ENCODE measurements at regions not wholly inside any gene's neighbourhood (a gene's known extent, or its start where the extent isn't known, plus 50 kb on each side); places are given as distances from the start of the nearest gene placed in this dataset.

DNA sequence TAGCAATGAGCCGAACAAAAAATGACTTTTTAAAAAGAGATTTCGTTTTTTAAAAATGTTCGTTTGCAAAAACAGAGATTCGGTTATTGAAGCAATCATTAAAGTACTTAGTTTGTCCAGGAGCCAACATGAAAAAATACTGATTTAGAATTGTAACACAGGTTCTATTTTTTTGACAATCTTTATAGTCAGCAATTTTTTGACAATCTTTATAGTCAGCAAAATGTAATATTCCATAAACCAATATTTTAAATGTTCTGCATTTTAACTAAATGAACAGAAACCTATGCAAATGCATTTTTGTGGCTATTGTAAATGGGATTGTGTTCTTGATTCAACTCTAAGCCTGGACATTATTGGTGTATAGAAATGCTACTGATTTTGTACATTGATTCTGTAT lies 161.8 kb downstream of the DSEL start:
- Histone ChIP-seq H3K9me3 (ENCODE audit: control insufficient read depth, low read depth, low read length) (no peaks in the 10 kb centered on the region), H3K36me3 (ENCODE audit: control insufficient read depth, insufficient read depth, low read length) (no peaks in the 10 kb centered on the region), H3K4me3 (ENCODE audit: low read length) (no peak overlapping the region), H3K27me3 (ENCODE audit: control insufficient read depth, insufficient read depth, low read length) (no peaks in the 10 kb centered on the region), H3K27ac (ENCODE audit: low read length) (no peak overlapping the region), H3K4me1 (ENCODE audit: control insufficient read depth, insufficient read depth, low read length) (no peaks in the 10 kb centered on the region)
- 99% methylated on average over 4 of the region's 4 CpGs for WGBS (ENCODE audit: insufficient coverage, low lambda C conversion rate)
- DNase-seq = no peak

DNA sequence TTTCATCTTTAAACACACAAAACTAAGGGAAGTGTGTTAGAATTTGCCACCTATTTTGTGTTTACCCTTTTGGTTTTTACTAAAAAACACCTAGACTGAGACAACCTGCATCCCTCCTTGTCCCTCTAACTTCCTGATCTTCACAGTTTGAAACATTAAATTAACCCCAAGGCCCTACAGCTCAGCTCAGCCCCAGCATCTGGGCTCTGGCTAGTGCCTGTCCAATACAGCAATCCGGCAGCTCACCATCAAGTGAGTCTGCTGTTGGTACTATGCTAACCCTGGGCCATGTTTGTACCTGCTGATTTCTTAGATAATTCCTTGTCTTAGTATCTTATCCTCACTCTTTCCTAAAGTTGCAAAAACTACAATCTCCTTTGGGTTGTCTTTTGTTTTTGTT lies 162.4 kb downstream of the DSEL start:
- H3K9me3 ChIP-seq (ENCODE audit: control insufficient read depth, low read depth, low read length) = no peaks in the 10 kb centered on the region
- H3K4me3 ChIP-seq (ENCODE audit: low read length) = no peak overlapping the region
- no peaks in the 10 kb centered on the region for H3K36me3 ChIP-seq (ENCODE audit: control insufficient read depth, insufficient read depth, low read length)
- no peaks in the 10 kb centered on the region for H3K4me1 ChIP-seq (ENCODE audit: control insufficient read depth, insufficient read depth, low read length)
- H3K27ac ChIP-seq (ENCODE audit: low read length) = no peak overlapping the region
- WGBS (ENCODE audit: insufficient coverage, low lambda C conversion rate) = no CpG with 5 or more reads among the region's 1 CpG
- no peak for DNase-seq
- H3K27me3 ChIP-seq (ENCODE audit: control insufficient read depth, insufficient read depth, low read length) = no peaks in the 10 kb centered on the region

DNA sequence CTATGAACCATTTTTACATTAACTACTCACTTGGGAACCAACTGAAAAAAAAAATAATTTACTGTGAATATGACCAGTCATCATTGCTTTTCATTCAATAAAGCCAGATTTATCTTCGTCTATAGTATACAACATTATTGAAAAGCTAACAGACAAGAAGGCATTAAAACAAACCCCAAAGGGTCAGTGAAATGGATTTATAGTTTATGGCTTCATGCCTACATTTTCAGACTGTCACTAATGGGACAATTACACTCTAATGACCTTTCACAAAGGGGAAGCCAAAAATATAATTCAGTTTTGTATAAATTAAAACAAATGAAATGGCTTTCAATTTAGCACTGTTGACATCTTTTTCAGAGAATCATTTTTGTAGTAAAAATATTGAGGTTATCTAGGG lies 169.1 kb downstream of the DSEL start:
- no peak for DNase-seq
- H3K4me1 ChIP-seq (ENCODE audit: control insufficient read depth, insufficient read depth, low read length) = no peaks in the 10 kb centered on the region
- no peak overlapping the region for H3K27ac ChIP-seq (ENCODE audit: low read length)
- H3K27me3 ChIP-seq (ENCODE audit: control insufficient read depth, insufficient read depth, low read length) = no peaks in the 10 kb centered on the region
- H3K36me3 ChIP-seq (ENCODE audit: control insufficient read depth, insufficient read depth, low read length) = no peaks in the 10 kb centered on the region
- H3K9me3 ChIP-seq (ENCODE audit: control insufficient read depth, low read depth, low read length) = no peaks in the 10 kb centered on the region
- WGBS (ENCODE audit: insufficient coverage, low lambda C conversion rate) = 100% methylated on average over 1 of the region's 1 CpG
- H3K4me3 ChIP-seq (ENCODE audit: low read length) = no peak overlapping the region

DNA sequence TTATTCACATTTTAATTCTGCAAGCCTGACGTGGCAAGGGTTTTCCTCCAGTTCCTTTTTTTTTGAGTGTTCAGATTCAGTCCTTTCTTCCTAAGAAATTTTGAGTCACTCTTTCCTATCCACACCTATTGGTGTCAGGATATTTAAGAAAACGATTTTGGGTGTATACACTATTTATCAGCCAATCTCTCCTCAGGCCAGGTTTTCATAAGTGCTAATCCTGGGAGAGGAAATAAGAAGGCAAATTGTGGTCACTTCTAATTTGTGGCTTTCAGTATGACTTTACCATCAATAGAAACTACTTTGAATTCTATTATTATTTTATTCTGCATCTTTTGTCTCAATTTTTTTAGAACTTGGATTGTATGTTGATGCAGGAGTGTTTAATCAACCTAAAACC lies 174.4 kb downstream of the DSEL start:
- Histone ChIP-seq H3K4me3 (ENCODE audit: low read length) (no peak overlapping the region), H3K27ac (ENCODE audit: low read length) (no peak overlapping the region), H3K27me3 (ENCODE audit: control insufficient read depth, insufficient read depth, low read length) (no peaks in the 10 kb centered on the region), H3K4me1 (ENCODE audit: control insufficient read depth, insufficient read depth, low read length) (no peaks in the 10 kb centered on the region), H3K36me3 (ENCODE audit: control insufficient read depth, insufficient read depth, low read length) (no peaks in the 10 kb centered on the region), H3K9me3 (ENCODE audit: control insufficient read depth, low read depth, low read length) (peaks cover 6% of the 10 kb centered on the region)
- WGBS (ENCODE audit: insufficient coverage, low lambda C conversion rate) = 100% methylated on average over 1 of the region's 2 CpGs
- DNase-seq = no peak

DNA sequence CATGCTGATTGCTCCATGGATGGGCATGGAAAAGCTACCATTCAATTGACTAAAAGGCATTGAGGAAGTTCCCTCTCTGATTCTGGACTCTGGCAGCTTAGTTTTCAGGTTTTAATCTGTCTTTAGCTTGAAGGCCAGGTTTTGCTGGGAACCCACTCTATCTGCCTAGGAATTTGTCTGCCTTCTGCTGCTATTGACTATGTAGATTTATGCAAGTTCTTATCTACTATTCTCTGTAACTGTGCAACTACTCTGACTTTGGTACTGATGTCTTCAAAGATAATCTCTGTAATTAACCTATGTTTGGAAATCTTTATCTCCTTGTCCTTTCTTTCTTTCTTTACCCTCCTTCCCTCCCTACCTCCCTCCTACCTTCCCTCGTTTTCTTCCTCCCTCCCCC lies 178.8 kb downstream of the DSEL start:
- Histone ChIP-seq H3K4me3 (ENCODE audit: low read length) (no peak overlapping the region), H3K9me3 (ENCODE audit: control insufficient read depth, low read depth, low read length) (peaks cover 6% of the 10 kb centered on the region), H3K4me1 (ENCODE audit: control insufficient read depth, insufficient read depth, low read length) (no peaks in the 10 kb centered on the region), H3K36me3 (ENCODE audit: control insufficient read depth, insufficient read depth, low read length) (no peaks in the 10 kb centered on the region), H3K27me3 (ENCODE audit: control insufficient read depth, insufficient read depth, low read length) (no peaks in the 10 kb centered on the region), H3K27ac (ENCODE audit: low read length) (no peak overlapping the region)
- DNase-seq = no peak
- WGBS (ENCODE audit: insufficient coverage, low lambda C conversion rate) = 65% methylated on average over 1 of the region's 1 CpG

DNA sequence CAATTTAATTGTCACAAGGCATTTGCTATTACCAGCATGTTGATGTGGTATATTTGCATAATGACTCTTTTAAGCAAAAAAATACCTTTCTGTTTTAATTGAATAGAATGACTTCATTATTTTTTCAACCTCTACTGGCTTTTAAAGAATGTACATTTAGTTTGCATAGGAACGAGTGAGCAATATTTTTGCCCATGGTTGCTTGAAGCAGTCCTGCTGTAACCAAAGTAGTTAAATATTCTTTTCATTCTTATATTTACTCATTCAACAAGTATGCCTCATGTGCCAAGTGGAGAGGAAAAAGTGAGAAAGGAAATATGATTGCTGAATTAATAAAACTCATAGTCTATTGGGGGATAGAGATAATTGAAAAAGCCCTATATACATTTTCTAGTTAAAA lies 184.7 kb downstream of the DSEL start:
- Histone ChIP-seq H3K27ac (ENCODE audit: low read length) (no peak overlapping the region), H3K27me3 (ENCODE audit: control insufficient read depth, insufficient read depth, low read length) (no peaks in the 10 kb centered on the region), H3K4me3 (ENCODE audit: low read length) (no peak overlapping the region), H3K4me1 (ENCODE audit: control insufficient read depth, insufficient read depth, low read length) (no peaks in the 10 kb centered on the region), H3K9me3 (ENCODE audit: control insufficient read depth, low read depth, low read length) (no peaks in the 10 kb centered on the region), H3K36me3 (ENCODE audit: control insufficient read depth, insufficient read depth, low read length) (no peaks in the 10 kb centered on the region)
- DNase-seq = no peak
- no CpG with 5 or more reads among the region's 1 CpG for WGBS (ENCODE audit: insufficient coverage, low lambda C conversion rate)

DNA sequence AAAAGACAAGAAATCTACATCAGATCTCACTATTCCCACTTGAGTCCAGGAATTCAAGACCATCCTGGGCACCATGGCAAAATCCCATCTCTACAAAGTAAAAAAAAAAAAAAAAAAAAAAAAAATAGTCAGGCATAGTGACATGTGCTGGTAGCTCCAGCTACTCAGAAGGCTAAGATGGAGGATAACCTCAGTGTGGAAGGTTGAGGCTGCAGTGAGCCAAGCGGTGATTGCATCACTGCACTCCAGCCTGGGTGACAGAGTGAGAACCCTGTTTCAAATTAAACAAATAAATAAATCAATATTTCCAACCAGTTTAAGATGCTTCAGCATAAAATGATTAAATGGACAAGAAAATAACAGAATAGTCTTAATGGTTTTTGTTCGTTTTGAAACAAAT lies 197.4 kb downstream of the DSEL start:
- Histone ChIP-seq H3K36me3 (ENCODE audit: control insufficient read depth, insufficient read depth, low read length) (no peaks in the 10 kb centered on the region), H3K4me1 (ENCODE audit: control insufficient read depth, insufficient read depth, low read length) (no peaks in the 10 kb centered on the region), H3K27me3 (ENCODE audit: control insufficient read depth, insufficient read depth, low read length) (no peaks in the 10 kb centered on the region), H3K9me3 (ENCODE audit: control insufficient read depth, low read depth, low read length) (no peaks in the 10 kb centered on the region), H3K27ac (ENCODE audit: low read length) (no peak overlapping the region), H3K4me3 (ENCODE audit: low read length) (no peak overlapping the region)
- DNase-seq = no peak
- 80% methylated on average over 1 of the region's 2 CpGs for WGBS (ENCODE audit: insufficient coverage, low lambda C conversion rate)

DNA sequence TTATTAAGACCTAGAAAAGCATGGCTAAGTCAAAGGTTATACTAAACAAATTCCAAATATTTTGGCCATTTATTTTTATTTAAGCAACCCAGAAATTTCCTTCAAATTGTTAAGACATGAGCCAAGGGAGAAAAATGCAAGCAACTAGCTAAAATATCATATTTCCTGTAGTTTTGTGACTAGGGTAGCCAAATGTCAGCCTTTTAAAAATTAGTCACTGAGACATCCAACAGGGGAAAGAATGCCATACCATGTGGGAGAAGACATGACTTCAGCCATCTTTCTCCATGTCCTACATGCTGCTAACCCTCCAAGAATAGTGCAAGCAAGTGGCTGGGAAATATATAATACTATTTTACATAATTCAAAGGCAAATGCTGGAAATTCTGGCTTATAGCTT lies 197.9 kb downstream of the DSEL start:
- Histone ChIP-seq H3K4me3 (ENCODE audit: low read length) (no peak overlapping the region), H3K27ac (ENCODE audit: low read length) (no peak overlapping the region), H3K9me3 (ENCODE audit: control insufficient read depth, low read depth, low read length) (no peaks in the 10 kb centered on the region), H3K4me1 (ENCODE audit: control insufficient read depth, insufficient read depth, low read length) (no peaks in the 10 kb centered on the region), H3K36me3 (ENCODE audit: control insufficient read depth, insufficient read depth, low read length) (no peaks in the 10 kb centered on the region), H3K27me3 (ENCODE audit: control insufficient read depth, insufficient read depth, low read length) (no peaks in the 10 kb centered on the region)
- DNase-seq = no peak

DNA sequence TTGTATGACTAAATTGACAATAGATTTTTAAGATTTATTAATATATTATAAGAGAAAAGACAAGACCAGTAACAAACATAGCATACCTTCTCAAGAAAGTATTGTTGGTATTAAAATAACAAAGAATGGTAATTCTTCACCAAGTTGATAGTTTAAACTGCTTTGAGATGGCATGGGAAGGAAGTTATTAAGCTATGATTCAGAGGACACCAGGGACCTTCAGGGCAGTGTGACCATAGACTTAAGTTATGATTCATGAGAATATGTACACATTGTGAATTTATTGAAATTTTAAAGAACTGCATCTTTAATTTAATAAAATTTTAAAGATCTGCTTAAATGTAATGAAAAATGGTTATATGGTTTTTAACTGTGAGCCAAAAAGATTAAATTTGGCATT lies 205.7 kb downstream of the DSEL start:
- Histone ChIP-seq H3K4me1 (ENCODE audit: control insufficient read depth, insufficient read depth, low read length) (no peaks in the 10 kb centered on the region), H3K27ac (ENCODE audit: low read length) (no peak overlapping the region), H3K9me3 (ENCODE audit: control insufficient read depth, low read depth, low read length) (no peaks in the 10 kb centered on the region), H3K36me3 (ENCODE audit: control insufficient read depth, insufficient read depth, low read length) (no peaks in the 10 kb centered on the region), H3K27me3 (ENCODE audit: control insufficient read depth, insufficient read depth, low read length) (no peaks in the 10 kb centered on the region), H3K4me3 (ENCODE audit: low read length) (no peak overlapping the region)
- DNase-seq = no peak

DNA sequence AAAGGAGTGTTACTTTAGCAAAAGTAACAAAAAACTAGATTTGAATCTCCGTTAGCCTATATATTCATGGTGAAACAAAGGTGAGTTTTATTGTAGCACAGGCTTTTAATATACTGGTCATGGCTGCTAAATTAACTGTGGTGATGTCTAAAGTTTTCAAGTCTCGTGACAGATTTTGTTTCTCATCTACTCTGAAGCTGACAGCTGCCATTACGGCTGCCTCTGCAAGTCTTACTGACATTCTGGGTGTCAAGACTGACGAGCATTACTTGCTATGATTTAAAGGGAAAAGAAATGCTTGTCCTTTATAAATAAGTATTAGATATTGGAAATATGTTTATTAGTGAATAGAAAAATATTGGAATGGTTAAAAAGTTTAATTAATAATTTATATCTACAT lies 207.7 kb downstream of the DSEL start:
- H3K27me3 ChIP-seq (ENCODE audit: control insufficient read depth, insufficient read depth, low read length) = no peaks in the 10 kb centered on the region
- no peaks in the 10 kb centered on the region for H3K36me3 ChIP-seq (ENCODE audit: control insufficient read depth, insufficient read depth, low read length)
- H3K4me1 ChIP-seq (ENCODE audit: control insufficient read depth, insufficient read depth, low read length) = no peaks in the 10 kb centered on the region
- no peak overlapping the region for H3K27ac ChIP-seq (ENCODE audit: low read length)
- no peak overlapping the region for H3K4me3 ChIP-seq (ENCODE audit: low read length)
- no peak for DNase-seq
- H3K9me3 ChIP-seq (ENCODE audit: control insufficient read depth, low read depth, low read length) = no peaks in the 10 kb centered on the region
- 100% methylated on average over 1 of the region's 4 CpGs for WGBS (ENCODE audit: insufficient coverage, low lambda C conversion rate)

DNA sequence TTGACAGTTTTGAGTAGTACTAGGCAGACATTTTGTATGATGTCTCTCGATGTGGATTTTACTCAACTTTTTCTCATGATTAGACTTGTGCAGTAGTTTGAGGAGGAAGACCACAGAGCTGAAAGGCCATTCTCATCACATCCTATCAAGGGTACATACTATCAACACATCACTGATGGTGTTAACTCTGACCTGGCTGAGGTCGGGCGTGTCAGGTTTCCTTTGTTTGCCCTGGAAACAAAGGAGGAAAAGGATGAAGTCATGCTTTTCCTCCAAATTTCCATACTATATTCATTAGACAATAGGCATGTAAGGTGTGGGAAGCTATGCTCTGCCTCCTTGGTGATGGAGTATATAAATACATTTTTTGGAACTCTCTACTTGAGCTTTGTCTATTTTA lies 211.1 kb downstream of the DSEL start:
- no peak overlapping the region for H3K27ac ChIP-seq (ENCODE audit: low read length)
- no CpG with 5 or more reads among the region's 3 CpGs for WGBS (ENCODE audit: insufficient coverage, low lambda C conversion rate)
- DNase-seq = no peak
- no peaks in the 10 kb centered on the region for H3K4me1 ChIP-seq (ENCODE audit: control insufficient read depth, insufficient read depth, low read length)
- H3K27me3 ChIP-seq (ENCODE audit: control insufficient read depth, insufficient read depth, low read length) = no peaks in the 10 kb centered on the region
- peaks cover 3% of the 10 kb centered on the region for H3K9me3 ChIP-seq (ENCODE audit: control insufficient read depth, low read depth, low read length)
- no peak overlapping the region for H3K4me3 ChIP-seq (ENCODE audit: low read length)
- H3K36me3 ChIP-seq (ENCODE audit: control insufficient read depth, insufficient read depth, low read length) = no peaks in the 10 kb centered on the region
